CD4-positive, alpha-beta T cell (primary cell): ENCODE measurements at regions not wholly inside any gene's neighbourhood (a gene's known extent, or its start where the extent isn't known, plus 50 kb on each side); places are given as distances from the start of the nearest gene placed in this dataset.

Experiments used
- ATAC-seq: fragments of 200-7000 bp; cut with Tn5 transposase; one replicate; pipeline ENCODE4 v1.10.0; 2022; ENCODE audit warnings: mild to moderate bottlenecking; ENCODE audit not compliant: poor library complexity
- CTCF ChIA-PET: fragments of 350-600 bp; sonication (Branson Sonifier 250); formaldehyde crosslinking; loops from one replicate; lab custom pipeline; 2021; ENCODE audit warnings: antibody characterized with exemption, inconsistent platforms; lab: Charles Lee
- POLR2A ChIA-PET: fragments of 350-600 bp; sonication (Branson Sonifier 250); formaldehyde crosslinking; loops from one replicate; lab custom pipeline; 2021; ENCODE audit warnings: antibody characterized with exemption, inconsistent platforms; lab: Charles Lee
- DNase-seq, 14 experiments: peaks; one replicate each; pipeline ENCODE4 v3.0.0-alpha.2; 2013 to 2020; ENCODE audit warnings: mixed read lengths in 2 of 14
- H3K27ac ChIP-seq, 2 donors: one replicate each; pipeline versions ENCODE4 v1.5.1 to v1.7.0; 2013; ENCODE audit warnings: low read length in 2 of 2, low read depth in 1 of 2, mild to moderate bottlenecking in 1 of 2
- H3K27me3 ChIP-seq, 2 experiments: 1 replicate in 1 of 2; 2 replicates in 1 of 2; pipeline versions ENCODE4 v1.6.1 to v1.7.0; 2013; ENCODE audit warnings: low read length in 2 of 2, control low read depth in 1 of 2, mild to moderate bottlenecking in 1 of 2, moderate library complexity in 1 of 2; ENCODE audit not compliant: insufficient read depth in 2 of 2, control insufficient read depth in 1 of 2
- H3K36me3 ChIP-seq: one replicate; pipeline ENCODE4 v1.6.1; 2013; ENCODE audit warnings: low read length, control low read depth; ENCODE audit not compliant: insufficient read depth
- H3K4me1 ChIP-seq: one replicate; pipeline ENCODE4 v1.6.1; 2013; ENCODE audit warnings: low read length, control low read depth; ENCODE audit not compliant: insufficient read depth
- H3K4me3 ChIP-seq: one replicate; pipeline ENCODE4 v1.5.1; 2013; ENCODE audit warnings: mild to moderate bottlenecking, low read length, moderate library complexity
- H3K9me3 ChIP-seq, 2 experiments: 1 replicate in 1 of 2; 2 replicates in 1 of 2; pipeline versions ENCODE4 v1.6.1 to v1.7.0; 2013; ENCODE audit warnings: low read length in 2 of 2, mild to moderate bottlenecking in 2 of 2, control low read depth in 1 of 2, moderate library complexity in 1 of 2; ENCODE audit not compliant: control insufficient read depth in 1 of 2, insufficient read depth in 1 of 2
- H3K27ac Mint-ChIP-seq: one replicate; pipeline ENCODE4 v1.8.0; 2020; ENCODE audit warnings: mixed read lengths
- H3K27me3 Mint-ChIP-seq: one replicate; pipeline ENCODE4 v1.8.0; 2021; ENCODE audit warnings: mixed read lengths
- H3K36me3 Mint-ChIP-seq: one replicate; pipeline ENCODE4 v1.8.0; 2021; ENCODE audit warnings: low read depth, mixed read lengths
- H3K4me1 Mint-ChIP-seq: one replicate; pipeline ENCODE4 v1.8.0; 2021; ENCODE audit warnings: low read depth, mixed read lengths
- H3K4me3 Mint-ChIP-seq: one replicate; pipeline ENCODE4 v1.8.0; 2020; ENCODE audit warnings: mild to moderate bottlenecking, mixed read lengths
- H3K9me3 Mint-ChIP-seq: one replicate; pipeline ENCODE4 v1.8.0; 2020; ENCODE audit warnings: mixed read lengths
- CTCF ChIP-seq: fragments of 200-600 bp; IDR thresholded peaks from one replicate; pipeline ENCODE4 v1.8.0; 2022; ENCODE audit warnings: antibody characterized with exemption, mild to moderate bottlenecking
- intact Hi-C, 2 experiments: fragments of 100-400 bp; cut with DNase I in 1 of 2; cut with micrococcal nuclease in 1 of 2; formaldehyde crosslinking; loops; one replicate each; pipeline versions ENCODE4 v1.15.1 to v1.9.0; 2023 to 2025; cut with DNase I, micrococcal nuclease

DNA sequence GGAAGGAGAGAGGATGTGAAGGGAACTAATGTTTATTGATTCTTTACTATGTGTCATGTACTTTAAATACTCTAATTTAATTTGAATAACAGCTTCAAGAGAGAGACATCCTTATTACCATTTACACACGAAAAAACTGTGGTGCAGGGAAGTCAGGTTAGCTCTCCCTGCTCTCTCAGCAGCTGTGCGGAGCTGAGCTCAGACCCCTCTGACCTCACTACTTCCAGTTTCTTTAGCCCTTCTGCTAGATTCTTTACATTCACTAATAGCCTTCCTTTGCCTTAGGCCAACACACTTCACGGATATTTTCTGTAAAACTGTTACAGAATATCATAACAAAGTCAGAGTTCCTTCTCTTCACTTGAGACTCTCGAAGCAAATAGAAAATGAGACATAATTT is 131.3 kb upstream of the ARRDC3 start:
- ATAC-seq, result no peak
- H3K27ac Mint-ChIP-seq, result no peak overlapping the region

GRCh38 chr5:91503321-91503720 is 120.2 kb upstream of the ARRDC3 start:
- no peaks in the 10 kb centered on the region for H3K4me1 Mint-ChIP-seq
- no peaks in the 10 kb centered on the region for H3K9me3 Mint-ChIP-seq
- Histone ChIP-seq H3K4me1 (no peaks in the 10 kb centered on the region), H3K36me3 (no peaks in the 10 kb centered on the region), H3K27me3 (no peaks in the 10 kb centered on the region), H3K27ac (no peak overlapping the region), H3K4me3 (no peak overlapping the region), H3K9me3 (no peaks in the 10 kb centered on the region)
- no peaks in the 10 kb centered on the region for H3K27me3 Mint-ChIP-seq
- ChIA-PET POLR2A (no interaction called here), CTCF (no interaction called here)
- intact Hi-C loops, result no loop called here
- no peak for TF ChIP-seq CTCF
- H3K36me3 Mint-ChIP-seq, result no peaks in the 10 kb centered on the region
- no peak overlapping the region for H3K4me3 Mint-ChIP-seq
- no peak for ATAC-seq
- no peak overlapping the region for H3K27ac Mint-ChIP-seq
- no peak for DNase-seq

More for the DNA sequence above, 131.3 kb upstream of the ARRDC3 start:
- no peak for DNase-seq
- intact Hi-C loops, result no loop called here
- Mint-ChIP-seq H3K4me1 (no peaks in the 10 kb centered on the region), H3K9me3 (no peaks in the 10 kb centered on the region), H3K27me3 (no peaks in the 10 kb centered on the region), H3K36me3 (no peaks in the 10 kb centered on the region), H3K4me3 (no peak overlapping the region)
- POLR2A ChIA-PET, result no interaction called here
- no peak overlapping the region for H3K4me3 ChIP-seq
- no peaks in the 10 kb centered on the region for H3K36me3 ChIP-seq
- CTCF ChIA-PET, result no interaction called here
- H3K9me3 ChIP-seq, result no peaks in the 10 kb centered on the region
- no peaks in the 10 kb centered on the region for H3K4me1 ChIP-seq
- H3K27ac ChIP-seq, result no peak overlapping the region
- no peak for TF ChIP-seq CTCF
- peaks cover 0 to 3% of the 10 kb centered on the region in 2 experiments for H3K27me3 ChIP-seq

DNA sequence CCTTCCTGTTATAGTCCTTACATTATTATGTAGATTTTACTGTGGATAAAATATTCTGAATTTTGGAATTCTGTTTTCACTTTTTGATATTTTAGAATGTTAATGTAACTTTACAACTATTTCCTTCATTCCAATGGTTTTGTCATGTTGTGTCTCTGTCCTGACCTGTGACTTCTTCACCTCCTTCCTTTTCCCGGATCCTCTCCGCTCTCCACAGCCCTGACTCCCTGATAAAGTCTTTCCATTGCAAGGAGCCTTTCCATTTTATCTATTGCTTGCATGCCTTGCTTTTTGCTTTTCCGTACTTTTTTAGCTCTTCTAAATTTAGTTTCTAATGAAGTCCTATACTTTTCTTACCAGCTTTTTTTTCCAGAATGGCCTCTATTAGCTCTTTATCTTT is 117.6 kb upstream of the ARRDC3 start:
- Histone ChIP-seq H3K4me1 (no peaks in the 10 kb centered on the region), H3K4me3 (no peak overlapping the region), H3K27ac (no peak overlapping the region), H3K27me3 (no peaks in the 10 kb centered on the region), H3K36me3 (no peaks in the 10 kb centered on the region), H3K9me3 (no peaks in the 10 kb centered on the region)
- ChIA-PET POLR2A (no interaction called here), CTCF (no interaction called here)
- no peak for ATAC-seq
- no peak for DNase-seq
- Mint-ChIP-seq H3K27ac (no peak overlapping the region), H3K4me1 (no peaks in the 10 kb centered on the region), H3K36me3 (no peaks in the 10 kb centered on the region), H3K4me3 (no peak overlapping the region), H3K9me3 (no peaks in the 10 kb centered on the region), H3K27me3 (no peaks in the 10 kb centered on the region)
- intact Hi-C loops, result no loop called here
- TF ChIP-seq CTCF, result no peak
